NCI-H1092 treated with DMSO at 0.1 percent for 48 hours (cell line): ENCODE measurements at regions not wholly inside any gene's neighbourhood (a gene's known extent, or its start where the extent isn't known, plus 50 kb on each side); places are given as distances from the start of the nearest gene placed in this dataset.
"Not testable (repeated sequence)": the region's sequence is repeated elsewhere in the genome, so short reads cannot be mapped to it uniquely, and the experiment has no call there.

Experiments
- DNase-seq: peaks from one replicate; lab custom pipeline; 2025; lab: John Stamatoyannopoulos, UW

GRCh38 chr5:25393957-25394356 is 749.2 kb upstream of the CDH10 start:
- DNase-seq, result no peak

- DNase-seq, result peak; percentile 28
Observed at GRCh38 chr5:25393256-25393655, 748.5 kb upstream of the CDH10 start.

- DNase-seq, result no peak
Observed at GRCh38 chr5:25387953-25388352, 743.2 kb upstream of the CDH10 start.

- no peak for DNase-seq
Observed at GRCh38 chr5:25362799-25363198, 718.0 kb upstream of the CDH10 start.

- DNase-seq, result no peak
Observed at GRCh38 chr5:25358919-25359318, 714.1 kb upstream of the CDH10 start.

GRCh38 chr5:25357605-25358004 is 712.8 kb upstream of the CDH10 start:
- DNase-seq, result no peak

- DNase-seq, result no peak
Observed at GRCh38 chr5:25349746-25350145, 705.0 kb upstream of the CDH10 start.

- no peak for DNase-seq
Observed at GRCh38 chr5:25345240-25345771, 700.5 kb upstream of the CDH10 start.

GRCh38 chr5:25339541-25339940 is 694.8 kb upstream of the CDH10 start:
- no peak for DNase-seq

GRCh38 chr5:25334350-25334749 is 689.6 kb upstream of the CDH10 start:
- DNase-seq, result no peak

GRCh38 chr5:25330721-25331120 is 685.9 kb upstream of the CDH10 start:
- no peak for DNase-seq

GRCh38 chr5:25327172-25327571 is 682.4 kb upstream of the CDH10 start:
- DNase-seq, result no peak

- DNase-seq, result no peak
Observed at GRCh38 chr5:25301836-25302235, 657.1 kb upstream of the CDH10 start.

GRCh38 chr5:25295067-25295466 is 650.3 kb upstream of the CDH10 start:
- no peak for DNase-seq

GRCh38 chr5:25289766-25290165 is 645.0 kb upstream of the CDH10 start:
- DNase-seq, result not testable (repeated sequence)

GRCh38 chr5:25286319-25286718 is 641.5 kb upstream of the CDH10 start:
- DNase-seq, result peak; percentile 53

GRCh38 chr5:25285136-25285535 is 640.4 kb upstream of the CDH10 start:
- DNase-seq, result no peak

GRCh38 chr5:25263507-25263906 is 618.7 kb upstream of the CDH10 start:
- DNase-seq, result not testable (repeated sequence)

GRCh38 chr5:25262221-25262620 is 617.4 kb upstream of the CDH10 start:
- DNase-seq, result no peak

GRCh38 chr5:25255128-25255527 is 610.4 kb upstream of the CDH10 start:
- DNase-seq, result peak; percentile 78

- DNase-seq, result no peak
Observed at GRCh38 chr5:25241981-25242380, 597.2 kb upstream of the CDH10 start.

- not testable (repeated sequence) for DNase-seq
Observed at GRCh38 chr5:25238720-25239119, 593.9 kb upstream of the CDH10 start.

- DNase-seq, result no peak
Observed at GRCh38 chr5:25224316-25224982, 579.7 kb upstream of the CDH10 start.

GRCh38 chr5:25199902-25200301 is 555.1 kb upstream of the CDH10 start:
- DNase-seq, result not testable (repeated sequence)
